ENCODE measurements at regions not wholly inside any gene's neighbourhood (a gene's known extent, or its start where the extent isn't known, plus 50 kb on each side); places are given as distances from the start of the nearest gene placed in this dataset.

- H3K9me3 ChIP-seq: no peaks in the 10 kb centered on the region
- TF ChIP-seq POLR2A (IDR thresholded peaks at IDR 0.05) (no peak), CTCF (IDR thresholded peaks at IDR 0.05) (no peak)
- H3K27me3 ChIP-seq: no peaks in the 10 kb centered on the region
- DNase-seq: no peak
- intact Hi-C loops (cut with DNase I; ENCODE audit: low total_unique reads): no loop called here
- H3K36me3 ChIP-seq: no peaks in the 10 kb centered on the region
- H3K4me3 ChIP-seq: no peak overlapping the region
- no peaks in the 10 kb centered on the region for H3K4me1 ChIP-seq
- no peak overlapping the region for H3K27ac ChIP-seq
Observed at GRCh38 chr11:70859180-70859579, 393.2 kb downstream of the SHANK2 start.

- H3K27me3 ChIP-seq: no peaks in the 10 kb centered on the region
- no peaks in the 10 kb centered on the region for H3K36me3 ChIP-seq
- H3K9me3 ChIP-seq: no peaks in the 10 kb centered on the region
- TF ChIP-seq CTCF (IDR thresholded peaks at IDR 0.05): no peak
- no peak for TF ChIP-seq POLR2A (IDR thresholded peaks at IDR 0.05)
- no peak for DNase-seq
- intact Hi-C loops (cut with DNase I; ENCODE audit: low total_unique reads): no loop called here
- H3K4me3 ChIP-seq: no peak overlapping the region
- H3K27ac ChIP-seq: no peak overlapping the region
- no peaks in the 10 kb centered on the region for H3K4me1 ChIP-seq
Observed at GRCh38 chr11:70860888-70861287, 391.5 kb downstream of the SHANK2 start.

GRCh38 chr11:70861559-70861958, 390.8 kb downstream of the SHANK2 start:
- TF ChIP-seq POLR2A (IDR thresholded peaks at IDR 0.05) (no peak), CTCF (IDR thresholded peaks at IDR 0.05) (no peak)
- no peak overlapping the region for H3K27ac ChIP-seq
- H3K4me1 ChIP-seq: no peaks in the 10 kb centered on the region
- no peak overlapping the region for H3K4me3 ChIP-seq
- no peaks in the 10 kb centered on the region for H3K36me3 ChIP-seq
- intact Hi-C loops (cut with DNase I; ENCODE audit: low total_unique reads): no loop called here
- H3K9me3 ChIP-seq: no peaks in the 10 kb centered on the region
- DNase-seq: no peak
- H3K27me3 ChIP-seq: no peaks in the 10 kb centered on the region

GRCh38 chr11:70862093-70862492, 390.3 kb downstream of the SHANK2 start:
- H3K9me3 ChIP-seq: no peaks in the 10 kb centered on the region

GRCh38 chr11:70863186-70863585, 389.2 kb downstream of the SHANK2 start:
- Histone ChIP-seq H3K27ac (no peak overlapping the region), H3K4me1 (no peaks in the 10 kb centered on the region), H3K27me3 (no peaks in the 10 kb centered on the region), H3K4me3 (no peak overlapping the region), H3K9me3 (no peaks in the 10 kb centered on the region), H3K36me3 (no peaks in the 10 kb centered on the region)
- intact Hi-C loops (cut with DNase I; ENCODE audit: low total_unique reads): no loop called here
- DNase-seq: no peak
- no peak for TF ChIP-seq POLR2A (IDR thresholded peaks at IDR 0.05)
- no peak for TF ChIP-seq CTCF (IDR thresholded peaks at IDR 0.05)

More at GRCh38 chr11:70862093-70862492, 390.3 kb downstream of the SHANK2 start:
- no peaks in the 10 kb centered on the region for H3K4me1 ChIP-seq
- H3K27me3 ChIP-seq: no peaks in the 10 kb centered on the region
- intact Hi-C loops (cut with DNase I; ENCODE audit: low total_unique reads): no loop called here
- TF ChIP-seq POLR2A (IDR thresholded peaks at IDR 0.05) (no peak), CTCF (IDR thresholded peaks at IDR 0.05) (no peak)
- no peak overlapping the region for H3K4me3 ChIP-seq
- no peak overlapping the region for H3K27ac ChIP-seq
- no peak for DNase-seq
- H3K36me3 ChIP-seq: no peaks in the 10 kb centered on the region
